ENCODE measurements at regions not wholly inside any gene's neighbourhood (a gene's known extent, or its start where the extent isn't known, plus 50 kb on each side); places are given as distances from the start of the nearest gene placed in this dataset.

GRCh38 chr5:8253376-8253775, 384.4 kb downstream of the MTRR start:
- no peak for DNase-seq
- intact Hi-C loops (cut with micrococcal nuclease): no loop called here
- Mint-ChIP-seq H3K27me3 (no peaks in the 10 kb centered on the region), H3K27ac (no peak overlapping the region), H3K4me3 (no peak overlapping the region), H3K9me3 (no peaks in the 10 kb centered on the region), H3K36me3 (ENCODE audit: low read depth) (no peaks in the 10 kb centered on the region), H3K4me1 (no peaks in the 10 kb centered on the region)

- no peak overlapping the region for H3K27ac Mint-ChIP-seq
- no peak overlapping the region for H3K4me3 Mint-ChIP-seq
- no peaks in the 10 kb centered on the region for H3K4me1 Mint-ChIP-seq
- intact Hi-C loops (cut with micrococcal nuclease): no loop called here
- no peak for DNase-seq
- no peaks in the 10 kb centered on the region for H3K27me3 Mint-ChIP-seq
- H3K36me3 Mint-ChIP-seq (ENCODE audit: low read depth): no peaks in the 10 kb centered on the region
- no peaks in the 10 kb centered on the region for H3K9me3 Mint-ChIP-seq
These were observed 385.7 kb downstream of the MTRR start for GRCh38 chr5:8254674-8255073.

GRCh38 chr5:8258801-8259200, 389.9 kb downstream of the MTRR start:
- intact Hi-C loops (cut with micrococcal nuclease): no loop called here
- no peak for DNase-seq
- H3K27ac Mint-ChIP-seq: no peak overlapping the region
- H3K4me3 Mint-ChIP-seq: no peak overlapping the region
- H3K36me3 Mint-ChIP-seq (ENCODE audit: low read depth): no peaks in the 10 kb centered on the region
- H3K9me3 Mint-ChIP-seq: peaks cover 4% of the 10 kb centered on the region
- H3K27me3 Mint-ChIP-seq: no peaks in the 10 kb centered on the region
- H3K4me1 Mint-ChIP-seq: no peaks in the 10 kb centered on the region

- intact Hi-C loops (cut with micrococcal nuclease): no loop called here
- no peak for DNase-seq
- Mint-ChIP-seq H3K4me3 (no peak overlapping the region), H3K4me1 (no peaks in the 10 kb centered on the region), H3K36me3 (ENCODE audit: low read depth) (no peaks in the 10 kb centered on the region), H3K27ac (no peak overlapping the region), H3K27me3 (no peaks in the 10 kb centered on the region), H3K9me3 (peaks cover 19% of the 10 kb centered on the region)
These were observed 401.3 kb downstream of the MTRR start for GRCh38 chr5:8270246-8270645.

- Mint-ChIP-seq H3K27me3 (no peaks in the 10 kb centered on the region), H3K4me3 (no peak overlapping the region), H3K36me3 (ENCODE audit: low read depth) (no peaks in the 10 kb centered on the region), H3K9me3 (peaks cover 4% of the 10 kb centered on the region), H3K4me1 (no peaks in the 10 kb centered on the region), H3K27ac (no peak overlapping the region)
- DNase-seq: no peak
- intact Hi-C loops (cut with micrococcal nuclease): no loop called here
These were observed 411.9 kb downstream of the MTRR start for GRCh38 chr5:8280711-8281363.

- no peak overlapping the region for H3K27ac Mint-ChIP-seq
- H3K27me3 Mint-ChIP-seq: no peaks in the 10 kb centered on the region
- intact Hi-C loops (cut with micrococcal nuclease): no loop called here
- DNase-seq: no peak
- H3K9me3 Mint-ChIP-seq: no peaks in the 10 kb centered on the region
- H3K4me1 Mint-ChIP-seq: no peaks in the 10 kb centered on the region
- no peak overlapping the region for H3K4me3 Mint-ChIP-seq
- no peaks in the 10 kb centered on the region for H3K36me3 Mint-ChIP-seq (ENCODE audit: low read depth)
These were observed 419.4 kb downstream of the MTRR start for GRCh38 chr5:8288334-8288733.

GRCh38 chr5:8288897-8289516, 420.1 kb downstream of the MTRR start:
- no peak for DNase-seq
- Mint-ChIP-seq H3K9me3 (no peaks in the 10 kb centered on the region), H3K4me3 (no peak overlapping the region), H3K27ac (no peak overlapping the region), H3K36me3 (ENCODE audit: low read depth) (no peaks in the 10 kb centered on the region), H3K4me1 (no peaks in the 10 kb centered on the region), H3K27me3 (no peaks in the 10 kb centered on the region)
- intact Hi-C loops (cut with micrococcal nuclease): no loop called here

- DNase-seq: no peak
- intact Hi-C loops (cut with micrococcal nuclease): no loop called here
- Mint-ChIP-seq H3K27me3 (no peaks in the 10 kb centered on the region), H3K4me3 (no peak overlapping the region), H3K9me3 (no peaks in the 10 kb centered on the region), H3K27ac (no peak overlapping the region), H3K4me1 (no peaks in the 10 kb centered on the region), H3K36me3 (ENCODE audit: low read depth) (no peaks in the 10 kb centered on the region)
These were observed 420.8 kb downstream of the MTRR start for GRCh38 chr5:8289779-8290178.

- no peaks in the 10 kb centered on the region for H3K27me3 Mint-ChIP-seq
- intact Hi-C loops (cut with micrococcal nuclease): no loop called here
- no peaks in the 10 kb centered on the region for H3K9me3 Mint-ChIP-seq
- no peak overlapping the region for H3K4me3 Mint-ChIP-seq
- no peaks in the 10 kb centered on the region for H3K36me3 Mint-ChIP-seq (ENCODE audit: low read depth)
- no peak overlapping the region for H3K27ac Mint-ChIP-seq
- no peak for DNase-seq
- H3K4me1 Mint-ChIP-seq: no peaks in the 10 kb centered on the region
These were observed 421.8 kb downstream of the MTRR start for GRCh38 chr5:8290721-8291120.

GRCh38 chr5:8291641-8292040, 422.7 kb downstream of the MTRR start:
- H3K4me1 Mint-ChIP-seq: no peaks in the 10 kb centered on the region
- no peak overlapping the region for H3K4me3 Mint-ChIP-seq
- no peak for DNase-seq
- H3K27ac Mint-ChIP-seq: no peak overlapping the region
- no peaks in the 10 kb centered on the region for H3K27me3 Mint-ChIP-seq
- intact Hi-C loops (cut with micrococcal nuclease): no loop called here
- H3K9me3 Mint-ChIP-seq: no peaks in the 10 kb centered on the region
- H3K36me3 Mint-ChIP-seq (ENCODE audit: low read depth): no peaks in the 10 kb centered on the region

- Mint-ChIP-seq H3K27me3 (no peaks in the 10 kb centered on the region), H3K4me1 (no peaks in the 10 kb centered on the region), H3K27ac (no peak overlapping the region), H3K9me3 (peaks cover 3% of the 10 kb centered on the region), H3K36me3 (ENCODE audit: low read depth) (no peaks in the 10 kb centered on the region), H3K4me3 (no peak overlapping the region)
- intact Hi-C loops (cut with micrococcal nuclease): no loop called here
- no peak for DNase-seq
These were observed 426.2 kb downstream of the MTRR start for GRCh38 chr5:8295141-8295540.

- no peaks in the 10 kb centered on the region for H3K27me3 Mint-ChIP-seq
- H3K27ac Mint-ChIP-seq: no peak overlapping the region
- H3K4me1 Mint-ChIP-seq: no peaks in the 10 kb centered on the region
- H3K36me3 Mint-ChIP-seq (ENCODE audit: low read depth): no peaks in the 10 kb centered on the region
- peaks cover 11% of the 10 kb centered on the region for H3K9me3 Mint-ChIP-seq
- intact Hi-C loops (cut with micrococcal nuclease): no loop called here
- DNase-seq: no peak
- H3K4me3 Mint-ChIP-seq: no peak overlapping the region
These were observed 430.8 kb downstream of the MTRR start for GRCh38 chr5:8299716-8300115.

- Mint-ChIP-seq H3K27ac (no peak overlapping the region), H3K4me1 (no peaks in the 10 kb centered on the region), H3K9me3 (peaks cover 14% of the 10 kb centered on the region), H3K36me3 (ENCODE audit: low read depth) (no peaks in the 10 kb centered on the region), H3K4me3 (no peak overlapping the region), H3K27me3 (no peaks in the 10 kb centered on the region)
- no peak for DNase-seq
- intact Hi-C loops (cut with micrococcal nuclease): no loop called here
These were observed 435.4 kb downstream of the MTRR start for GRCh38 chr5:8304341-8304740.

GRCh38 chr5:8306288-8306896, 437.4 kb downstream of the MTRR start:
- no peaks in the 10 kb centered on the region for H3K4me1 Mint-ChIP-seq
- intact Hi-C loops (cut with micrococcal nuclease): no loop called here
- H3K9me3 Mint-ChIP-seq: peaks cover 14% of the 10 kb centered on the region
- DNase-seq: no peak
- no peak overlapping the region for H3K4me3 Mint-ChIP-seq
- H3K27ac Mint-ChIP-seq: no peak overlapping the region
- H3K27me3 Mint-ChIP-seq: no peaks in the 10 kb centered on the region
- H3K36me3 Mint-ChIP-seq (ENCODE audit: low read depth): no peaks in the 10 kb centered on the region

GRCh38 chr5:8314965-8315364, 446.0 kb downstream of the MTRR start:
- intact Hi-C loops (cut with micrococcal nuclease): no loop called here
- no peak overlapping the region for H3K4me3 Mint-ChIP-seq
- no peaks in the 10 kb centered on the region for H3K36me3 Mint-ChIP-seq (ENCODE audit: low read depth)
- no peaks in the 10 kb centered on the region for H3K27me3 Mint-ChIP-seq
- no peaks in the 10 kb centered on the region for H3K4me1 Mint-ChIP-seq
- DNase-seq: no peak
- H3K27ac Mint-ChIP-seq: no peak overlapping the region
- H3K9me3 Mint-ChIP-seq: peaks cover 9% of the 10 kb centered on the region
